Stimulated activated naive CD8-positive, alpha-beta T cell treated with anti-CD3 and anti-CD28 coated beads, Interleukin-15, amount 100 ng/mL, for 72 hours (primary cell): ENCODE measurements at regions not wholly inside any gene's neighbourhood (a gene's known extent, or its start where the extent isn't known, plus 50 kb on each side); places are given as distances from the start of the nearest gene placed in this dataset.
"Not testable (repeated sequence)": the region's sequence is repeated elsewhere in the genome, so short reads cannot be mapped to it uniquely, and the experiment has no call there.

Source experiments
- ATAC-seq: fragments of 150-1000 bp; cut with Tn5 transposase; 2 replicates; pipeline ENCODE4 v1.10.0; 2021; ENCODE audit warnings: mild to moderate bottlenecking, moderate library complexity
- DNase-seq, 2 donors: peaks; one replicate each; pipeline ENCODE4 v3.0.0; 2021 to 2022
- H3K27ac Mint-ChIP-seq, 2 donors: one replicate each; pipeline ENCODE4 v1.8.0; 2022; ENCODE audit warnings: mild to moderate bottlenecking in 2 of 2, mixed read lengths in 2 of 2, moderate library complexity in 2 of 2
- H3K27me3 Mint-ChIP-seq: one replicate; pipeline ENCODE4 v1.8.0; 2022; ENCODE audit warnings: mixed read lengths
- H3K4me1 Mint-ChIP-seq: one replicate; pipeline ENCODE4 v1.8.0; 2022; ENCODE audit warnings: mild to moderate bottlenecking, mixed read lengths
- H3K4me3 Mint-ChIP-seq, 2 donors: one replicate each; pipeline ENCODE4 v1.8.0; 2022; ENCODE audit warnings: mild to moderate bottlenecking in 2 of 2, mixed read lengths in 2 of 2, moderate library complexity in 1 of 2
- H3K9me3 Mint-ChIP-seq, 2 donors: one replicate each; pipeline ENCODE4 v1.8.0; 2022; ENCODE audit warnings: mixed read lengths in 2 of 2

- Mint-ChIP-seq H3K4me3 (no peak overlapping the region), H3K9me3 (no peaks in the 10 kb centered on the region), H3K27ac (no peak overlapping the region), H3K27me3 (peaks cover 6% of the 10 kb centered on the region), H3K4me1 (no peaks in the 10 kb centered on the region)
- no peak for ATAC-seq
- DNase-seq, result no peak
These were observed 238.0 kb upstream of the ACTBL2 start for GRCh38 chr5:57720656-57721055.

- no peaks in the 10 kb centered on the region for H3K4me1 Mint-ChIP-seq
- DNase-seq, result no peak
- no peaks in the 10 kb centered on the region for H3K9me3 Mint-ChIP-seq
- no peak overlapping the region for H3K27ac Mint-ChIP-seq
- no peak for ATAC-seq
- peaks cover 6% of the 10 kb centered on the region for H3K27me3 Mint-ChIP-seq
- H3K4me3 Mint-ChIP-seq, result no peak overlapping the region
These were observed 236.6 kb upstream of the ACTBL2 start for GRCh38 chr5:57719216-57719615.

- H3K27ac Mint-ChIP-seq, result no peak overlapping the region
- ATAC-seq, result no peak
- no peaks in the 10 kb centered on the region for H3K4me1 Mint-ChIP-seq
- H3K9me3 Mint-ChIP-seq, result no peaks in the 10 kb centered on the region
- peaks cover 4% of the 10 kb centered on the region for H3K27me3 Mint-ChIP-seq
- no peak overlapping the region for H3K4me3 Mint-ChIP-seq
- no peak for DNase-seq
These were observed 235.5 kb upstream of the ACTBL2 start for GRCh38 chr5:57718155-57718554.

- no peak for ATAC-seq
- DNase-seq, result no peak
These were observed 234.9 kb upstream of the ACTBL2 start for GRCh38 chr5:57717555-57717954.

GRCh38 chr5:57716661-57717060 is 234.1 kb upstream of the ACTBL2 start:
- Mint-ChIP-seq H3K4me1 (no peaks in the 10 kb centered on the region), H3K4me3 (no peak overlapping the region), H3K9me3 (no peaks in the 10 kb centered on the region), H3K27me3 (no peaks in the 10 kb centered on the region), H3K27ac (no peak overlapping the region)
- ATAC-seq, result no peak
- no peak for DNase-seq

More at GRCh38 chr5:57717555-57717954, 234.9 kb upstream of the ACTBL2 start:
- Mint-ChIP-seq H3K4me1 (no peaks in the 10 kb centered on the region), H3K27me3 (no peaks in the 10 kb centered on the region), H3K4me3 (no peak overlapping the region), H3K9me3 (no peaks in the 10 kb centered on the region), H3K27ac (no peak overlapping the region)

- Mint-ChIP-seq H3K4me3 (no peak overlapping the region), H3K27me3 (no peaks in the 10 kb centered on the region), H3K27ac (no peak overlapping the region), H3K4me1 (no peaks in the 10 kb centered on the region), H3K9me3 (no peaks in the 10 kb centered on the region)
- DNase-seq (no peak), ATAC-seq (no peak)
These were observed 232.7 kb upstream of the ACTBL2 start for GRCh38 chr5:57715296-57715695.

- H3K27ac Mint-ChIP-seq, H3K4me3 Mint-ChIP-seq, H3K9me3 Mint-ChIP-seq, ATAC-seq, H3K4me1 Mint-ChIP-seq, DNase-seq, H3K27me3 Mint-ChIP-seq: not testable (repeated sequence)
These were observed 230.9 kb upstream of the ACTBL2 start for GRCh38 chr5:57713535-57713934.

- H3K4me1 Mint-ChIP-seq, result no peaks in the 10 kb centered on the region
- ATAC-seq, result no peak
- DNase-seq, result no peak
- peaks cover 0 to 8% of the 10 kb centered on the region in 2 donors for H3K9me3 Mint-ChIP-seq
- H3K4me3 Mint-ChIP-seq, result no peak overlapping the region
- H3K27me3 Mint-ChIP-seq, result no peaks in the 10 kb centered on the region
- no peak overlapping the region for H3K27ac Mint-ChIP-seq
These were observed 229.3 kb upstream of the ACTBL2 start for GRCh38 chr5:57711946-57712345.

GRCh38 chr5:57711471-57711870 is 228.9 kb upstream of the ACTBL2 start:
- DNase-seq (no peak), ATAC-seq (no peak)
- no peak overlapping the region for H3K27ac Mint-ChIP-seq
- H3K9me3 Mint-ChIP-seq, result peaks cover 0 to 8% of the 10 kb centered on the region in 2 donors
- H3K27me3 Mint-ChIP-seq, result no peaks in the 10 kb centered on the region
- H3K4me1 Mint-ChIP-seq, result no peaks in the 10 kb centered on the region
- no peak overlapping the region for H3K4me3 Mint-ChIP-seq

GRCh38 chr5:57710126-57710525 is 227.5 kb upstream of the ACTBL2 start:
- ATAC-seq (no peak), DNase-seq (no peak)
- Mint-ChIP-seq H3K27ac (no peak overlapping the region), H3K4me3 (no peak overlapping the region), H3K9me3 (peaks cover 0 to 8% of the 10 kb centered on the region in 2 donors), H3K27me3 (peaks cover under 1% of the 10 kb centered on the region), H3K4me1 (no peaks in the 10 kb centered on the region)

- H3K9me3 Mint-ChIP-seq, result peaks cover 0 to 8% of the 10 kb centered on the region in 2 donors
- no peaks in the 10 kb centered on the region for H3K4me1 Mint-ChIP-seq
- ATAC-seq, result no peak
- no peak for DNase-seq
- peaks cover 8% of the 10 kb centered on the region for H3K27me3 Mint-ChIP-seq
- H3K4me3 Mint-ChIP-seq, result no peak overlapping the region
- no peak overlapping the region for H3K27ac Mint-ChIP-seq
These were observed 223.2 kb upstream of the ACTBL2 start for GRCh38 chr5:57705769-57706168.

GRCh38 chr5:57703721-57704120 is 221.1 kb upstream of the ACTBL2 start:
- no peak overlapping the region for H3K27ac Mint-ChIP-seq
- H3K4me1 Mint-ChIP-seq, result no peaks in the 10 kb centered on the region
- H3K27me3 Mint-ChIP-seq, result peaks cover 8% of the 10 kb centered on the region
- H3K9me3 Mint-ChIP-seq, result no peaks in the 10 kb centered on the region
- DNase-seq (no peak), ATAC-seq (no peak)
- H3K4me3 Mint-ChIP-seq, result no peak overlapping the region

GRCh38 chr5:57700484-57700883 is 217.9 kb upstream of the ACTBL2 start:
- no peak overlapping the region for H3K4me3 Mint-ChIP-seq
- H3K27ac Mint-ChIP-seq, result no peak overlapping the region
- H3K9me3 Mint-ChIP-seq, result no peaks in the 10 kb centered on the region
- DNase-seq (no peak), ATAC-seq (no peak)
- H3K27me3 Mint-ChIP-seq, result peaks cover 8% of the 10 kb centered on the region
- H3K4me1 Mint-ChIP-seq, result no peaks in the 10 kb centered on the region

GRCh38 chr5:57700072-57700471 is 217.5 kb upstream of the ACTBL2 start:
- Mint-ChIP-seq H3K4me1 (no peaks in the 10 kb centered on the region), H3K9me3 (no peaks in the 10 kb centered on the region), H3K27me3 (peaks cover 7% of the 10 kb centered on the region), H3K27ac (no peak overlapping the region), H3K4me3 (no peak overlapping the region)
- no peak for DNase-seq
- no peak for ATAC-seq

- Mint-ChIP-seq H3K4me3 (no peak overlapping the region), H3K4me1 (no peaks in the 10 kb centered on the region), H3K27me3 (no peaks in the 10 kb centered on the region), H3K9me3 (no peaks in the 10 kb centered on the region), H3K27ac (no peak overlapping the region)
- DNase-seq (no peak), ATAC-seq (no peak)
These were observed 216.2 kb upstream of the ACTBL2 start for GRCh38 chr5:57698802-57699201.

GRCh38 chr5:57698086-57698485 is 215.5 kb upstream of the ACTBL2 start:
- no peak overlapping the region for H3K27ac Mint-ChIP-seq
- H3K4me3 Mint-ChIP-seq, result no peak overlapping the region
- peaks cover 2% of the 10 kb centered on the region for H3K4me1 Mint-ChIP-seq
- ATAC-seq (no peak), DNase-seq (no peak)
- H3K27me3 Mint-ChIP-seq, result no peaks in the 10 kb centered on the region
- no peaks in the 10 kb centered on the region for H3K9me3 Mint-ChIP-seq

- DNase-seq (no peak), ATAC-seq (no peak)
- H3K4me3 Mint-ChIP-seq, result no peak overlapping the region
- no peaks in the 10 kb centered on the region for H3K9me3 Mint-ChIP-seq
- no peaks in the 10 kb centered on the region for H3K27me3 Mint-ChIP-seq
- peaks cover 4% of the 10 kb centered on the region for H3K4me1 Mint-ChIP-seq
- no peak overlapping the region for H3K27ac Mint-ChIP-seq
These were observed 214.4 kb upstream of the ACTBL2 start for GRCh38 chr5:57696825-57697570.
